HG03280 (cell line): ENCODE measurements at regions not wholly inside any gene's neighbourhood (a gene's known extent, or its start where the extent isn't known, plus 50 kb on each side); places are given as distances from the start of the nearest gene placed in this dataset.

ENCODE experiments used
- ATAC-seq: cut with Tn5 transposase; IDR thresholded peaks from one replicate; pipeline ENCODE4 v1.9.1; 2021; ENCODE audit warnings: mild to moderate bottlenecking, moderate library complexity; ENCODE audit not compliant: unreplicated experiment

DNA sequence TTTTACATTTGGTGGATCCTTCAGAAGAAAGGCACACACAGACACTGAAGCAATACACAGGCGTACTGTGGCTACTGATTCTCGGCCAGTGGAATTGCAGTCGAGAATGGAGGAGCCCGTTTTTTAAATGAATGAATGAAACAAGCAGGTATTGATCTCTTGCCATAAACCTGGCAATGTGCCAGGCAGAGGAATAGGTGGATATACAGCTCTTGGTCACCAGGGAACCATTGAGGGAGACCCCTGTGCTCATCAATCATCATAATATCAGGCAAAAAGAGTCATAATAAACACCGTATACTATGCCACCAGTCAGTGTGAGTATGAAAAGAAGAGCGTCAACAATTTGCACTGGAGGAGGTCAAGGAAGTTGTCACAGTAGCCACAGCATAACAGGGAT lies 140.3 kb upstream of the FOXF1 start:
- ATAC-seq, result no peak

DNA sequence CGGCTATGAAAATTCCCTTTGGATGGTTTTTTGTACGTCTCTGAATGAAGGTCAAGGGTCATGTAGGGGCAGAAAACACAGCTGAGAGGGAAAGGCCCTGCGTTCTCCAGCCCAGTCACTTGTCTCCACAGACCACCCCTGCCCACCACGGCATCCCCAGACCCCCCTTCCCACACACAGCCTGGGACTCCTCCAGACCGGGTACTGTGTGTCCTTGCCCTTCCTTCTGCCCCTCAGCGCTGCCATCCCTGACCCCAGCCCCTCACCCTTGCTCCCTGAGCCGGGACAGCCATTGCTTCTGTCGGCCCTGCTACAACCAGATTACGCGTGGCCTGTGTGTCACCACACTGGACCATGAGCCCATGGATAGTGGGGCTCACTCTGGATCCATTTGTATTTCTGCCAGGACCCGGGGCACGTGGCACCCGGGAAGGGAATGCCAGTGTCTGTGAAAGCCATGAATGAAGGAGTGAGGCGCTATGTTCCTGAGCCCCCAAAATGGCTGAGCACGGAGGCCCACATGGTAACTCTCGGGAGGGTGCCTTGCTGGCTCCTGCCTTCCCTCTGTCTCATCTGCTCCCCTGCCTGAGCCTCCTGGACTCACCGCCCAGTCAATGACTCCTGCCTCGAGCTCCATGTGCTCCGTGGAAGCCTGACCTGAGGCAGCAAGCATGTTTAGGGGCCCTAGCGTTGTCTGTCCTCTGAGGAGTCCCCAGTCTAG lies 139.1 kb upstream of the FOXF1 start:
- ATAC-seq, result no peak

DNA sequence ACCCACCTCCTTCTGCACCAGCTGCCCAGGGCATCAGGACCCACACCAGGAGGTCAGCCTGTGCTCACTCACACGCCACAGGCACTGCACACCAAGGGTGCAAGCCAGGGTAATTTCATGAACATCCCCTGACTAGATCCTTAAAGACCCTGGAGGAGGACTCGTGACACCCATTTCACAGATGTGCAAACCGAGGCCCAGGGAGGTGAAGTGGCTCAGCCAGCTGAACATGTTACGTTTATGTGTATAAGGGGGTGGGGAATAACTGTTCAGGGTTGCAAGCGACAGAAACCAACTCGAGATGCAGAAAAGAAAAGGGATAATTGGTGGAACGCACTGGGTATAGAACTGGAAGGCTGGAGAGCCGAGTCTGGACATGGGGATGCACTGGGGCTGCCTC lies 138.1 kb upstream of the FOXF1 start:
- ATAC-seq, result no peak

DNA sequence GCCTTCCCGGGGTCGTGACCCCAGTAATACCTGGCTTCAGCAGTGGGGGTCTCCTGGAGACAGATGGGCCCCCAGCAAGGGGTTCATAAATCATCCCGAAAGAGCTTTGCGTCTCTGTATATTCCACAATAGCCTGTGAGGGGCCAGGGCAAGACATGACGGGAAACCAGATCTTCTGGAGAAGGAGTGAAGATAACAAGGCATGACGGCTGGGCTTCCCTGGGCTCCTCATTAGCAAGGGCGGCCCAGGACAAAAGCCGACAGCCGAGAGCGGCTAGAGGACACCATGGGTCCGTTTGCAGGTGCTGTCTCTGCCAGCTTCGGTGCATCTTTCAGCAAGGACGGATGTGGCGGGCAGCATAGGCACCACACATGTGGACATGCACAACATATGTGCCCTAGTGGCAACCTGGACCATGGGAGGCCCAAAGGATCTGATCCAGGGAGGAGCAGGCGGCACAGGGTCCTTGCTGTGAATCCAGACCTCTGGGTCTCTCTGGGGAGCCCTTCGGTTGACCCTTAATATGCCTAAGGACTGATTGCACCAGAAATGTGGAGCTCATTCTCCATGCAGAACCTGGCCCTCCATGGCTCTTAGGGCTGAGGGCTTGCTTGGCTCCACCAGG lies 136.9 kb upstream of the FOXF1 start:
- ATAC-seq, result no peak

DNA sequence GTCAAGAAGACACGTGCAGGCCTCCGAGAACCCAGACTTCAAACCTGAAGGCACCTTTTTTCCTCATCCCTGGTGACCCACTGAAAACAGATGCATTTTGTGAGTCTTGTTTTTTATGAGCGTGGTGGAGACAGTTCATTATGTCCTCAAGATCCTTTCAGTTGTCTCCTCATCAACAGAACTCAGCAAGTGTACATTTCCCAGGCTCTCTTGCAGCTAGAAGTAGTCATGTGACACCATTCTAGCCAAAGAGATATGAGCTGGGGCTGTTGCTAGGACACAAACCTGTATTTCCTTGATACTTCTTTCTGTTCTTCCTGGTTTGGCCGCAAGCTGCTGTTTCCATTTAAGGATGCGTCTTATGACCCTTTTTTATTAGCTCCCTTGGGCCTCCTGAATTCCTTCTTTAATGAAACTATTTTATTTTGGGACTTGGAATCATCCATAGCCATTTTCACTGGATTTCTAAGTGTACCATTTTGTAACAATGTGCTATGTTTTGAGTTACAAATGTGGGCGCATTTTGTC lies 135.7 kb upstream of the FOXF1 start:
- no peak for ATAC-seq

DNA sequence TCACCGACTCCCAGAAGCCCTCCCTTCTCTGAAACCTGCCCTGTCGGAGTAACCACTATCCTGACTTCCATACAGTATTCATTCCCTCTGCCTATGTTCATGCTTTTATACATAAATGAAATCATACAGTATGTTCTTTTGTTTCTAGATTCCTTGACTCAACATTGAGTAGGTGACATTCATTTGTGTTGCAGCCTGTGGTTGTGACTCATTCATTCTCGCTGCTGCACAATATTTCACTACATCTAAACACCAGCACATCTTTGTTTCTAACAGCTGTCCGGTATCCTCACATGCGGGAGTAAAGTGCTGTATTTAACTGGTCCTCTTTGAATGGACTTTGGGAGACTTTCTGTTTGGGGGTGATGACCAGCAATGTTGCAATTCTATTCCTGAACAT lies 135.0 kb upstream of the FOXF1 start:
- ATAC-seq, result no peak

DNA sequence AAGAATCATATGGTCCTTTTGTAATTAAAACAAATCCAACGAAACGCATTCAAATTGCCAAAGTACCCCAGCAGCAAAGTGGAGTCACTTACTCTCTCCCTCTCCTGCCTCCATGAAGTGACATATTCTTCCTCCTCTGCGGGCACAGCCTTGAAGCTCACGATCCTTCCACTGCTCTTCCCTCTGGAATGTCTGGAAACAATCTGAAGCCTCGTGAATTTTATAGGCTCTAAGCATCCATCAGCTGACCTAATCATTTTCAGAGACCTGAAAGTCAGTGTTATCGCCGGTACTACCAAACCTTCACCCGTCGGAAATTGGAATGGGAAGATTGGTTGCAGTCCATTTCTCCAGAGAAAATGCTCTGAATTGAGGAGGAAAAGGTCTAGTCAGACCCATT lies 134.5 kb upstream of the FOXF1 start:
- no peak for ATAC-seq

DNA sequence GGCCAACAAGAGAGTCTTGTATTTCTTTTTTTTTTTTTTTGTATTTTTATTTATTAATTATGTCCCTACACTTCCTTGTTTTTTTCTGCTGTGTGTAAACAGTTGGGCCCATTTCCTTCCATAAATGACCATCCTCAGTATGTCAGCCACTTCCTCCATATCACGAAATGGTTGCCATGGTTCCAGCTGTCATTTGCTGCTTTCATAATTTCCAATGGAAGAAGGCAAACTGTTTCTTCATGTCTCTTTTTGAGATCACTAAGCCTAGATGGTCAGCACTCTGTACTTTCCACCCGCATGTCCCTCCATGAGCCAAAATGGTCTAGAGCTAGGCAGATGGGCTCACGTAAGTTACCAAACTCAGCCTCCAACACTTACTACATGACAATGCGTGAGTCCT lies 133.5 kb upstream of the FOXF1 start:
- no peak for ATAC-seq

DNA sequence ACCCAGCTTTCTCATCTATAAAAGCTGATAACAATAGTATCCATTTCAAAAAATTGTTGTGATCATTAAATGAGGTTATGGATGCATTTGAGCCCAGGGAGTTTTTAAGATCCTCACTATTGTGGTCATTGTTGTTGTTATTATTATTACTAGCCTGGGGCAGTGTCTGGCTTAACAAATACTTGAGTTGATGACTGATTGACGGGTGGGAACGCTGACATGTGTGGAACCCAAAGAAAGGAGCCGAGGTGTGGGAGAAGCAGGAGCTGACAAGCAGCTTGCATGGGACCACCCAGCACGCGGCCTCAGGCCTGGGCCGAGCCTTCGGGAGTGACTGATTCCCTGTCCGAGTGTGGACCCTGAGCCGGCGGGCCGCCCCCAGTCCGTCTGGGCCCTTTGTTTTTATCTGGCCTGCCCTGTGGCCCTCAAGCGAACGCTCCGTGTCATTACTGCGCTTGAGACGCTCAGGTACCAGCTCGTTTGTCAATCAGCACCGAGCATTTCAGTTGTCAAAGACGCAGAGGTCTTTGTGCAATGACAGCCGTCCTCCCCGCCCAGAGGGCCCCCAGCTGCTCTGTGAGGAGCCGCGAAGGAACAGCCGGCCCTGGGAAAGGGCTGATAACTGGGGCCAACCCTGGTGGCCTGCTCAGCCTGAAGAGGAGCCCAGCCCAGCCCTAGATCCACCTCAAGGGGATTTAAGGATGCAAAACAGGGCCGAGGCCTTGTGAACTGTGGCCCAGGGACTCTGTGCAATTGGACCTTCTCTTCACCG lies 132.9 kb upstream of the FOXF1 start:
- ATAC-seq, result no peak

DNA sequence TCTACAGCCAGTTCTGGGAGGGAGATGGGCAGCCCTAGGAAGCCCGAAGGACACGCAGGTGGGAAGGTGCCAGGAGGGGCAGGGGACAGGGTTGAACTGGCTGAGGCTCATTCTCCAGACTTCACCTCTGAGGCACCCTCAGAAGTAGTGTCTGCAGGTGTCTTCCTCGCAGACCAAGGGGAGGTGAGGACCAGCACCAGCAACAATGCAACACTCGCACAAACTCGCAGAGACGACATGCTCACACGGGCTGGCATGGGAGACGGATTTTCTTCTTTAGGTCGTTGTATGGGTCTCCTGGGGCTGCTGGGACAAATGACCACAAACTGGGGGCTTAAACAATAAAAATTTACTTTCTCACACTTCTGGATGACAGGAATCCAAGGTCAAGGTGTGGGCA lies 132.2 kb upstream of the FOXF1 start:
- ATAC-seq, result no peak

DNA sequence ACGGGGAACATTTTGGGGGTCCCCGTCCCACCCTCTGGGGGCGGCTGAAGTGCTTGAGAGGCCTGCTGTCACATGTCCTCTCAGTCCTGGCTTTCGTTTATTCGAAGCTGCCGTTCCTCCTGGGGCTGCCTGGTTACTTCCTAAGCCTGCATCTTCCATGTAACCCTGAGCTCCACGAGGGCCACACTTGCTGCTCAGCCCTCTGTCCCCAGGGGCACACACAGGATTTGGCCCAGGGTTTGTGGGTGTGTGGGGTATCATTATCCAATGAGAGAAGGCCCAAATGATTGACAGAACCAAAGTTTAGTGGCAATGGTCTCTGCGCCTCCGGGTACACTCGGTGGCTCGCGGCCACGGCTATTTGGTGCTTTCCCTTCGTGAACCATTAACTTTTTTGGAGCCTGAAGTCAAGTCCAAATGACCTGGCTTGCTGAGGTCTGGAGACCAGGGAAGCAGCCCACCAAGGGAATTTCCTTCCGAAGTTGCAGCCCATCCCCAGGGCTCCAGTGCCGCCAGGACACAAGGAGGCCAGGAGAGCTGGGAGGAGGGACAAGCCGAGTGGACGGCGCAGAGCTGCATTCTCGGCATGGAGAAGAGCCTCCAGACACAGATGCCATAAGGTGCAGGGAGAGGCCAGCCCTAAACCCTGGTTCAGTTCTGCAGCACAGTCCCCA lies 131.4 kb upstream of the FOXF1 start:
- ATAC-seq, result no peak

DNA sequence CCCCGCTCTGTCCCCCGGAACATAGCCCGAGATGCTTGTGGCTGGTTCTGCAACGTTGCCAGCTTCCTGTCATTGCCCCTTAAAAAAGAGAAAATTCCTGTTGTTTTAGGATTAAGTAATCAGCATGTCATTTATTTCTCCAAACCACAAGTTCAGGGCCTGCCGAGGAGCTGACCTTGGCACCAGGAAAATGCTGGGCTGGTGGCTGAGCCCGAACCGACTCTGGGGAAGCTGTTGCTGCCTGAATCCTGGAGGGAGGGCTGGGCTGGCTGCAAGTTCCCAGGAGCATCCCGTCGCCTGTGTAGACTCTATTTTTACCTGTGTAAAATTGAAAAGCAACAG lies 130.9 kb upstream of the FOXF1 start:
- no peak for ATAC-seq

DNA sequence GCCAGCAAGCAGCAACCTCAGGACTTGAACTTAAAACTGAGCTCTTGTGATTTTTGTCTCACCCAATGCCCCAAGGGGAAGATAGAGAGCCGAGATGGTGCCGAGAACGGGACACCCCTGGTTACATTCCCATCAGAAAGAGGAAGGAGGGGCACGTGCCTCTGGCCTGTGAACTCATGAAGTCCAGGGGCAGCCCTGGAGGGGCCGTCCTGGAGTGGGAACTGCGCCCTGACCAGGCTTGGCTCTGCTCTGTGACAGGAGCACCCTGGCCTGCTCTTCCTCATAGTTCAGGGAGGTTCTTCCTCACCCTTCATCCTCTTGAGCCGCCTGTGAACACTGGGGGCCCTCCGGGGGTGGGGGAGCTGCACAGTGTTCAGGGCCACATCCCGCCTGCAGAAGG lies 130.3 kb upstream of the FOXF1 start:
- no peak for ATAC-seq

DNA sequence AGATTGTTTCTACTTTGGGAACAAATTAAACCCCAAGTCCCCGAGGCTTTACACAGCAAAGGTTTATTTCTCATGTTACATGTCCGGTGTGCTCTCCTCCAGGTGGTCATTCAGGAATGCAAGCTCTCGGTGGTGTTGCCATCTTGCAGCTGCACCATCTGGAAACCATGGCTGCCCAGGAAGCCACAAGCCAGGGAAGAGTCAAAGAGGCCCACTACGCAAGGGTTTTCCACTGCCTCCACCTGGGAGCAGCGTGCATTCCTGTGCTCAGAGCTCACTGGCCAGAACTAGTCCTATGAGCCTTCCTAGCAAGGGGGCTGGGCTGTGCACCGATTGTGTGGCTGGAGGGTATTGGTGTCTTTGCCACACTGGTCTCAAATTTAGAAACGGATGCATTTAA lies 128.8 kb upstream of the FOXF1 start:
- ATAC-seq, result no peak

DNA sequence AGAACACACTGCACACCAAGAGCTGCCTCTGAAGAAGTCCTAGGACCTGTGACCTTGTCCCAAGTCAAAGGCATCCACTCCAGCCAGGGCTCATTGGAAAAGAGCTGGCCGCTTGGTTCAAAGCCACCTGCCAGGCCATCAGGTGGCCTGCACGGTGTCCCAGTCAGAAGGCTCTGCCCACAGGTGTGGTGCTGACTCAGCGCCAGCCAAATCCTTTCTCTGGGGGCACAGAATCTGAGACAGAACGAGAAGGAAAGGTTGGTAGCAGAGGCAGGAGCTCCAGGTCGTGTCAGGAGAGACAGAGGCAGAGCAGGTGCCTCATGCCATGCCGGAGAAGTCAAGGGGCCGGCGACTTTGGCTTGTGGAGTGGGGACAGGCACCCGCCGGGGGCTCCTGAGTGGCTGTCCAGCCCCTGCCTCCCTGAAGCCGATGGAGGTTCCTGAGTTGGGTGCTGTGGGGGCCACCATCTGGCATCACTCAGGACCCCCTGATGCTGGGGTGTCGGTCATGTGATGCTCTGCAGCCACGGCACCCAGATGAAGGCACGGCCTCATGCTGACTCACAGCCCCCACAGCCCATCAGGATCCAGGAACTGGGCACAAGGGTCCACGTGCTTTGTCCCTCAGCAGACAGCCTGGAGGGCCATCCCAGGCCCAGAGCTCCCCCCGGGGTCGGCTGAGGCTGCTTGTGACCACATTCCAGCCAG lies 128.1 kb upstream of the FOXF1 start:
- ATAC-seq, result no peak

DNA sequence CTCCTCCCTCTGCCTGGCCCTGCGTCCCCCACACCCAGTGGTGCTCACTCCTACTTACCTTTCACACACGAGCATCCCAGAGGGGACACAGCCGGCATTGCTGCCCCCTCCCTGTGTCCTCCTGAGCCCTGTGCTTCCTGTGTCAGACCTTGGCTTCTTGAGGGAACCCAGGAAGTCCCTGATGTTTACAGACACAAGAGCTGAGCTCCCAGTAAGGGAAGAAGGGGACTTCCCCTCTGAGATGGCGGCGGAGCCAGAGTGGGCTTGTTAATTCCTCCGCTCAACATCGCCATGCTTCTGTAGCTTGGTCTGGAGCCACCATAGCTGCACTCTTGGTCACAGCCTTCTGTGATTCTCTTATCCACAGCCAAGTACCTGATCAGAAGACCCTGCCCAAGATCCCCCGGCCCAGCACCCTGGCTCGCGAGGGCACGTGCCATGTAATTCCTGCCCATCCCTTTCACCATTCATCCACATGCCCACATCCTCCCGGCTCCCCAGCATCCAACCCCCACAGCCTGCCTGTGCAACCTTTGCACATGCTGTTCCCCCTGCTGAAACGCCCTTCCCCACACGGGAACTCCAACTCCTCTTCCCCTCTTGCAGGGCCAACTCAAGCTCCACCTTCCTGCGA lies 127.4 kb upstream of the FOXF1 start:
- no peak for ATAC-seq

DNA sequence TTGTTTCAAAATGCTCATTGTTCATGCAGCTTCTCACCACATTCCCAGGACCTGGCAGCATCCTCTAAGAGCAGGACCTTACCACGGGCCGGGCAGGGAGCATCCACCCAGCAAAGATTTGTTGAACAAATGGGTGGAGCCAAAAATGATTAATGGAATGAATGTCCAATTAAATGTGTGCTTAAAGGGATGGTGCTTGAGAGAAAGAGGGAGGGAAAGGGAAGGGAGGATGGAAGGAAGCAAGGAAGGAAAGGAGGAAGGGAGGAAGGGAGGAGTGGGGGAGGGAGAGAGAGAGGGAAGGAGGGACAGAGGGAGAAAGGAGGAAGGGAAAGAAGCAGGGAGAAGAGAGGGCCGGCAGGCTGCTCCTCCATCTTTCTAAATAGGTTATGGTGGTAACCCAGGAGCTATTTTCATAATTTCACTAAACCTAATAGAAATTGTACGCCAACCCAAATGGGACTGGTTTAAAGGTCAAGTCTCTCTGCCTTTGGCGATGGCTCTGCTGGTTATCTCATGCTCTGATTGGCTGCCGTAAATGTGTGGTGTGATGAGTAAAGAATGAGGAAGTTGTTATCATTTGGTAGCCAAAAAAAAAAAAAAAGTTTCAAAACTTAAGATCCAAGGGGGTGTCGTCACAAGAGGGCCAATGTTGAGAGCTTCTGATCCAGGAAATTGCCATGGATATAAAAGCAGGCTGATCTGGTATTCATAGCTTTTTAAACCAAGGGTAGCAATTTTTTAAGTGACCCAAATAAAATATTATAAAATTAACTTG lies 126.7 kb upstream of the FOXF1 start:
- no peak for ATAC-seq

DNA sequence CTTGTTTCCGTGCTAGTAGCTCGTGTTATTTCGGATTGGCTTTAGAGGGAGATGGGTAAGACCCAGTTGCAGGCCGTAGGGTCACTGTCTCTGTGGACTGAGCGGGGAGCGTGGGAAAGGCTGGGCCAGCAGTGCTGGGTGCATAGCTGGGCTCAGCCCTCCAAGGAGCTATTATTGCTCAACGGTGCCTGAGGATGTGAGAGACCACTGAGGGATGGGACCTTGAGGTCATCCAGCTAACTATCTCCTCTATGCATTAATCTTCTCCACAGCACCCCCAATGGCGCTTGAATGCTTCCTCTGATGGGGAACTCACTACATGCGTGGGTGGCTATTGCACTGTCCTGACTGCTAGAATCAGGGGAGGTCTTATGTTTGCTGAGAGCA lies 126.1 kb upstream of the FOXF1 start:
- ATAC-seq, result no peak

DNA sequence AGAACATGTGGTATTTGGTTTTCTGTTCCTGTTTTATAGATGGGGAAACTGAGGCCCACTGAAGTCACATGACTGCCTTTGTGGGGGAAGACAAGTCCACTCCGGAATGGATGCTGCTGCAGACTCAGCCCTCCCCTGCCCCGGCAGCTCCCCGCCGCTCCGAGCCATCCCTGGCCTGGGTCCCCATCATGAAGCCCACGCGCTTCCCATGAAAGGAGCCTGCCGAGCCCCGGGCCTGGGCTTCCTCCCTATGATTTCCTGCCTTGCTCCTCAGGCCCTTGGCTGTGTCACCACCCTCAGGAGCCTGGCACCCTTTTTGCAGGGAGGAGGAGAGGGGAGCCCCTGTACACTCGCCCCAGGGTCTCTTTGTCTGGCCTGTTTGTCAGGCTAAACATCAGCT lies 125.3 kb upstream of the FOXF1 start:
- no peak for ATAC-seq
